Fibroblast of skin of back (primary cell): ENCODE measurements at regions not wholly inside any gene's neighbourhood (a gene's known extent, or its start where the extent isn't known, plus 50 kb on each side); places are given as distances from the start of the nearest gene placed in this dataset.

Source experiments
- DNase-seq: peaks from one replicate; pipeline ENCODE4 v3.0.0-alpha.2; 2013

GRCh38 chr1:65486613-65487012 is 66.1 kb downstream of the LEPR start:
- DNase-seq, result no peak

- no peak for DNase-seq
Measured at GRCh38 chr1:65489481-65489880, 69.0 kb downstream of the LEPR start.

GRCh38 chr1:65490231-65491009 is 70.0 kb downstream of the LEPR start:
- DNase-seq, result peak; percentile 56

- no peak for DNase-seq
Measured at GRCh38 chr1:65491472-65491871, 71.0 kb downstream of the LEPR start.

GRCh38 chr1:65493802-65494201 is 73.3 kb downstream of the LEPR start:
- no peak for DNase-seq

GRCh38 chr1:65494671-65495070 is 74.2 kb downstream of the LEPR start:
- no peak for DNase-seq

GRCh38 chr1:65495137-65495536 is 74.7 kb downstream of the LEPR start:
- DNase-seq, result no peak

- DNase-seq, result no peak
Measured at GRCh38 chr1:65497256-65497830, 76.9 kb downstream of the LEPR start.

GRCh38 chr1:65503427-65503826 is 83.0 kb downstream of the LEPR start:
- DNase-seq, result peak; percentile 15

GRCh38 chr1:65504263-65504662 is 83.8 kb downstream of the LEPR start:
- no peak for DNase-seq

- DNase-seq, result peak; percentile 46
Measured at GRCh38 chr1:65505547-65506300, 85.3 kb downstream of the LEPR start.

- DNase-seq, result no peak
Measured at GRCh38 chr1:65508051-65508450, 87.6 kb downstream of the LEPR start.

- DNase-seq, result peak; percentile 89
Measured at GRCh38 chr1:65509912-65510680, 89.6 kb downstream of the LEPR start.

- no peak for DNase-seq
Measured at GRCh38 chr1:65510961-65511360, 90.5 kb downstream of the LEPR start.

- DNase-seq, result peak; percentile 25
Measured at GRCh38 chr1:65512383-65512782, 91.9 kb downstream of the LEPR start.

- DNase-seq, result peak; percentile 36
Measured at GRCh38 chr1:65512967-65513780, 92.7 kb downstream of the LEPR start.

GRCh38 chr1:65514041-65514440 is 93.6 kb downstream of the LEPR start:
- peak; percentile 56 for DNase-seq

- DNase-seq, result no peak
Measured at GRCh38 chr1:65524931-65525265, 104.4 kb downstream of the LEPR start.

- DNase-seq, result no peak
Measured at GRCh38 chr1:65525266-65526048, 105.0 kb downstream of the LEPR start.

- no peak for DNase-seq
Measured at GRCh38 chr1:65526049-65526556, 105.6 kb downstream of the LEPR start.

GRCh38 chr1:65527190-65527589 is 106.7 kb downstream of the LEPR start:
- peak; percentile 62 for DNase-seq
